MM.1S (cell line): ENCODE measurements at regions not wholly inside any gene's neighbourhood (a gene's known extent, or its start where the extent isn't known, plus 50 kb on each side); places are given as distances from the start of the nearest gene placed in this dataset.

Experiments used
- DNase-seq: peaks from one replicate; pipeline ENCODE4 v3.0.0-alpha.2; 2015
- H2AFZ ChIP-seq: fragments of 300-600 bp; sonication (generic); 2 replicates; pipeline ENCODE4 v1.6.0; 2016; ENCODE audit warnings: antibody characterized with exemption, low read length
- H3F3A ChIP-seq: fragments of 300-600 bp; sonication (generic); 2 replicates; pipeline ENCODE4 v1.6.1; 2016; ENCODE audit warnings: mild to moderate bottlenecking, antibody characterized with exemption, low read length, moderate library complexity, mixed read lengths; ENCODE audit not compliant: insufficient read depth
- H3K27ac ChIP-seq: fragments of 300-600 bp; sonication (generic); 2 replicates; pipeline ENCODE4 v1.5.1; 2016; ENCODE audit warnings: mild to moderate bottlenecking, low read length
- H3K27me3 ChIP-seq: fragments of 300-600 bp; sonication (generic); replicated peaks from 2 replicates; pipeline ENCODE4 v1.6.0; 2016; ENCODE audit warnings: low read length; ENCODE audit not compliant: insufficient read depth
- H3K36me3 ChIP-seq: fragments of 300-600 bp; sonication (generic); replicated peaks from 2 replicates; pipeline ENCODE4 v1.6.1; 2016; ENCODE audit warnings: mild to moderate bottlenecking, low read length, mixed read lengths; ENCODE audit not compliant: insufficient read depth
- H3K4me1 ChIP-seq: fragments of 300-600 bp; sonication (generic); 2 replicates; pipeline ENCODE4 v1.6.1; 2016; ENCODE audit warnings: low read length, mixed read lengths
- H3K4me2 ChIP-seq: fragments of 300-600 bp; sonication (generic); 2 replicates; pipeline ENCODE4 v1.6.0; 2016; ENCODE audit warnings: low read depth, low read length
- H3K4me3 ChIP-seq: fragments of 300-600 bp; sonication (generic); 2 replicates; pipeline ENCODE4 v1.5.1; 2016; ENCODE audit warnings: low read length, mixed read lengths
- H3K79me2 ChIP-seq: fragments of 300-600 bp; sonication (generic); 2 replicates; pipeline ENCODE4 v1.6.1; 2016; ENCODE audit warnings: mixed run types, low read length, mixed read lengths
- H3K9ac ChIP-seq: fragments of 300-600 bp; sonication (generic); 2 replicates; pipeline ENCODE4 v1.6.1; 2016; ENCODE audit warnings: low read length, mixed read lengths
- H3K9me2 ChIP-seq: fragments of 300-600 bp; sonication (generic); replicated peaks from 2 replicates; pipeline ENCODE4 v1.6.1; 2016; ENCODE audit warnings: mild to moderate bottlenecking, low read length, mixed read lengths; ENCODE audit not compliant: insufficient read depth
- H3K9me3 ChIP-seq: fragments of 300-600 bp; sonication (generic); replicated peaks from 2 replicates; pipeline ENCODE4 v1.6.1; 2016; ENCODE audit warnings: mild to moderate bottlenecking, low read length, mixed read lengths; ENCODE audit not compliant: insufficient read depth
- H4K20me1 ChIP-seq: fragments of 300-600 bp; sonication (generic); 2 replicates; pipeline ENCODE4 v1.6.1; 2016; ENCODE audit warnings: mild to moderate bottlenecking, low read length, moderate library complexity, mixed read lengths; ENCODE audit not compliant: insufficient read depth
- CTCF ChIP-seq: fragments of 300-600 bp; sonication (generic); IDR thresholded peaks from 2 replicates; pipeline ENCODE4 v1.5.1; 2016; ENCODE audit warnings: antibody characterized with exemption, low read length, mixed read lengths
- EZH2 ChIP-seq: fragments of 300-600 bp; sonication (generic); optimal IDR thresholded peaks from 2 replicates; pipeline ENCODE3; 2017; ENCODE audit warnings: low read depth, mild to moderate bottlenecking, antibody characterized with exemption, low read length, mixed read lengths
- EZH2phosphoT487 ChIP-seq: fragments of 300-600 bp; sonication (generic); IDR thresholded peaks from 2 replicates; pipeline ENCODE4 v1.6.1; 2018; ENCODE audit warnings: antibody characterized with exemption, low read length

GRCh38 chr1:58005212-58005611 is 541.3 kb downstream of the OMA1 start:
- H3K27ac ChIP-seq, result no peak overlapping the region

GRCh38 chr1:58003988-58004387 is 542.5 kb downstream of the OMA1 start:
- Histone ChIP-seq H3K4me2 (no peak overlapping the region), H4K20me1 (no peaks in the 10 kb centered on the region), H2AFZ (no peak overlapping the region), H3F3A (no peaks in the 10 kb centered on the region), H3K36me3 (no peaks in the 10 kb centered on the region), H3K79me2 (no peaks in the 10 kb centered on the region), H3K27me3 (no peaks in the 10 kb centered on the region), H3K4me3 (no peak overlapping the region), H3K9ac (no peak overlapping the region), H3K9me3 (no peaks in the 10 kb centered on the region), H3K4me1 (no peaks in the 10 kb centered on the region; the same call in 1 of the 2 replicates), H3K9me2 (no peaks in the 10 kb centered on the region), H3K27ac (no peak overlapping the region)
- TF ChIP-seq EZH2phosphoT487 (no peak), EZH2 (no peak), CTCF (no peak)
- no peak for DNase-seq

More at GRCh38 chr1:58005212-58005611, 541.3 kb downstream of the OMA1 start:
- H3K27me3 ChIP-seq, result no peaks in the 10 kb centered on the region
- H3K9me2 ChIP-seq, result no peaks in the 10 kb centered on the region
- H2AFZ ChIP-seq, result no peak overlapping the region
- H3K79me2 ChIP-seq, result no peaks in the 10 kb centered on the region
- no peaks in the 10 kb centered on the region for H4K20me1 ChIP-seq
- H3K4me2 ChIP-seq, result no peak overlapping the region
- no peaks in the 10 kb centered on the region for H3K36me3 ChIP-seq
- no peak overlapping the region for H3K4me3 ChIP-seq
- TF ChIP-seq CTCF (no peak), EZH2 (no peak)
- no peaks in the 10 kb centered on the region for H3F3A ChIP-seq
- H3K4me1 ChIP-seq, result no peaks in the 10 kb centered on the region; the same call in 1 of the 2 replicates
- H3K9me3 ChIP-seq, result no peaks in the 10 kb centered on the region
- H3K9ac ChIP-seq, result no peak overlapping the region
- no peak for DNase-seq

GRCh38 chr1:58003059-58003458 is 543.5 kb downstream of the OMA1 start:
- Histone ChIP-seq H4K20me1 (no peaks in the 10 kb centered on the region), H3F3A (no peaks in the 10 kb centered on the region), H3K36me3 (no peaks in the 10 kb centered on the region), H3K27ac (no peak overlapping the region), H3K4me2 (no peak overlapping the region), H3K27me3 (no peaks in the 10 kb centered on the region), H3K9ac (no peak overlapping the region), H2AFZ (no peak overlapping the region), H3K9me3 (no peaks in the 10 kb centered on the region), H3K9me2 (no peaks in the 10 kb centered on the region), H3K4me3 (no peak overlapping the region), H3K4me1 (no peaks in the 10 kb centered on the region; the same call in 1 of the 2 replicates), H3K79me2 (no peaks in the 10 kb centered on the region)
- no peak for DNase-seq
- TF ChIP-seq EZH2 (no peak), CTCF (no peak), EZH2phosphoT487 (no peak)
